GM12892 (cell line): ENCODE measurements at regions not wholly inside any gene's neighbourhood (a gene's known extent, or its start where the extent isn't known, plus 50 kb on each side); places are given as distances from the start of the nearest gene placed in this dataset.

ENCODE experiments used
- DNase-seq: peaks from one replicate; pipeline ENCODE4 v3.0.0; 2011; ENCODE audit not compliant: insufficient read length
- FAIRE-seq: peaks from 2 replicates; lab custom pipeline; 2011; peaks lifted over from hg19 to GRCh38; lab: Jason Lieb, UNC
- POLR2A ChIP-seq: IDR thresholded peaks from 2 replicates; pipeline ENCODE4 v1.6.1; 2011; ENCODE audit warnings: low read depth, low read length, control low read depth
- POLR2AphosphoS5 ChIP-seq: IDR thresholded peaks from 2 replicates; pipeline ENCODE4 v1.6.1; 2011; ENCODE audit warnings: low read depth, low read length, control low read depth
- TAF1 ChIP-seq: IDR thresholded peaks from 2 replicates; pipeline ENCODE4 v1.6.1; 2011; ENCODE audit warnings: low read depth, mild to moderate bottlenecking, control low read depth, low read length, borderline replicate concordance

DNA sequence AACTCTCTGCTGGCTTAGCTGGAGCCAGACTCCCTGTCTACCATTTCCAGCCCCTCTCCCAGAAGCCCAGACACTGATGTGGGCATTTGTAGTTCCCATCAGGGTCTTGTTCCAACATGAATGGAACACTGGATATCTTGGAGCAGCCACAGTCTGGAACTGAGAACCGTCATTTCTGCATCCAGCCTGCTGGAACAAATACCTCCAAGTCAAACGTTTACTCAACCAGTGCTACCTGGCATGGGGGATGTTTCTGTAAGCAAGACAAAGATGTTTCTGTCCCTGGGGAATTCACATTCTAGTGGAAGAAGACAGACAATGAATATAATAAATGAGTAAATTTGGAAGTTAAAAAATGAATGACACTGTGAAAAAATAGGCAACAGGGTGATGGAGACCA lies 70.8 kb upstream of the ZNF438 start:
- FAIRE-seq, result no peak
- DNase-seq, result no peak
- TF ChIP-seq TAF1 (no peak), POLR2A (no peak), POLR2AphosphoS5 (no peak)

DNA sequence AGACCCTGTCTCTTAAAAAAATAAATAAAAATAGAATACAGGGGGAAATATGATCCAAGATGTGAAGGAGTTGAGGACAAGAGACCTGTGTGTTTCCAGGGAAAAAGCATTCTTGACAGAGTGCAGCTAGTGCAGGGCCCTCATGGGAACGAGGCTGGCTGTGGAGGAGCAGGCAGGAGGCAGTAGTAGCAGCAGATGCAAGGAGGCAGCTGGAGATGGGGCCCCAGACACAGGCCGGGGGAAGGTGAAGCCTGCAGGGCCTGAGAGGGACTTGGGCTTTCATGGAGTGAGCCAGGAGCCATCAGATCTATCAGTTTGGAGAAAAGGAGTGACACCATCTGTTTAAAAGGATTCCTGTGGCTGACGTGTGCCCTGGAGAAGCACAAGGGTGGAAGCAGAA lies 71.4 kb upstream of the ZNF438 start:
- FAIRE-seq (no peak), DNase-seq (no peak)

GRCh38 chr10:31112961-31113360 lies 81.3 kb upstream of the ZNF438 start:
- no peak for TF ChIP-seq TAF1
- no peak for TF ChIP-seq POLR2AphosphoS5
- TF ChIP-seq POLR2A, result no peak
- FAIRE-seq (no peak), DNase-seq (no peak)

More for the DNA sequence above, 71.4 kb upstream of the ZNF438 start:
- TF ChIP-seq TAF1 (no peak), POLR2A (no peak), POLR2AphosphoS5 (no peak)

- TF ChIP-seq POLR2AphosphoS5 (no peak), POLR2A (no peak), TAF1 (no peak)
- DNase-seq, result no peak
- FAIRE-seq, result no peak
These were observed 84.6 kb upstream of the ZNF438 start for GRCh38 chr10:31116226-31116625.

- no peak for FAIRE-seq
- no peak for DNase-seq
These were observed 86.9 kb upstream of the ZNF438 start for GRCh38 chr10:31118556-31118955.

DNA sequence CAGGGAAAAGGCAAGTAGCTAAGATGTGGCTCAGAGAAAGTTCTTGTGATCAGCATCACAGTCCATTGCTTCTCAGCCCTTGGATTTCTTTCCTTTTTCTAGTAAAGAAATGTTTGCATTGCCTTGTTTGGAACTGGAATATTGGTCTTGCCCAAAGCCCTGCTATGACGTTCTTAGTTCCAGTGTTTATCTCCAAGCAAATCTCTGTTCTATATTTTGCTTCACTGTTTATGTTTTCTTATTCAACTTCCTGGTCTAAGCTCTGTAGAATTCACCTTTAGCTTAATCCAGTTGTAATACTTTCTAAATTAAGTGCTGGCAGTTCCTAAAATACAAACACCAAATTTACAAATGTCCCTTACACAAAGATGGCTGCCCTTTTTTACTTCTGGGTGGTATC lies 88.7 kb upstream of the ZNF438 start:
- DNase-seq, result no peak
- no peak for FAIRE-seq
- TF ChIP-seq TAF1 (no peak), POLR2A (no peak), POLR2AphosphoS5 (no peak)

More at GRCh38 chr10:31118556-31118955, 86.9 kb upstream of the ZNF438 start:
- TF ChIP-seq POLR2AphosphoS5, result no peak
- TF ChIP-seq POLR2A, result no peak
- TF ChIP-seq TAF1, result no peak

- DNase-seq (no peak), FAIRE-seq (no peak)
- no peak for TF ChIP-seq POLR2A
These were observed 89.5 kb upstream of the ZNF438 start for GRCh38 chr10:31120961-31121685.

DNA sequence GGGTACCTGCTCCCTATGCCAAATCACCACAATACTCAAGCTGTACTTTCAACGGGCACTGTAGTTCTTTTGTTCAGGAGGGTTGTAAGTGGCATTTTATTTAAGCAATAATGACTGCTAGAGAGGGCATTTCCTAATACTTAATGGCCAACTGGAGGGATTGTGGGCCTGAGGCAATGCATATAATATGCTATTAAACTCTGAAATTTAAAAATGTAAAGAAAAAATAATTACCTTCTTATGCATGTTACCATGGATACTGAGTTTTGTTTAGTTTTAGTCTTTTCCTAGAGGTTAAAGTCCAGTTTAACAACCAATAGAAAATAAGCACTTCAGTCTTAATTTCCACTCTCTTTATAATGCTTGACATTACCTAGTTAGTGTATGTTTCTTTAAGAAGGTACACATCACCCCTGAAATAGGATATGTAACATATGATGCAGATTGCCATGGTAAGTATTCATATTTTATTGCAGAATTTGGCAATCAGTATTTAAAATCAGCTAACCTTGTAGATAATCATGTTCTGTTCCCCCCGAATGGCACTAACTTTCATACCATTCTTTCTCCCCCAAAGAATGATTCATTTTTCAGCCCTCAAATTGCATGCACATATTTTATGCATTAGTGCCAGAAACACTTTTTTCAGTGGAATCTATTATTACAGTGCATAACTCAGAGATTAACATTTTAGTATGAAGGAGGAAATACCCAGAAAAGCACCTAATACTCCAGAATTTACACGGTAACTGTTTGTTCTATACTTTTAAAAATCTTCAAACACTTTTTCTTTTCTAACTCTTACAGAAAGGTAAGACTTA lies 90.3 kb upstream of the ZNF438 start:
- FAIRE-seq, result no peak
- no peak for TF ChIP-seq POLR2A
- TF ChIP-seq POLR2AphosphoS5, result no peak
- no peak for TF ChIP-seq TAF1
- DNase-seq, result no peak

- no peak for FAIRE-seq
- TF ChIP-seq POLR2A, result no peak
These were observed 92.3 kb upstream of the ZNF438 start for GRCh38 chr10:31123946-31124345.

GRCh38 chr10:31124852-31125251 lies 93.2 kb upstream of the ZNF438 start:
- FAIRE-seq, result no peak
- DNase-seq, result no peak
- TF ChIP-seq POLR2A, result no peak
- TF ChIP-seq POLR2AphosphoS5, result no peak
- no peak for TF ChIP-seq TAF1

More at GRCh38 chr10:31123946-31124345, 92.3 kb upstream of the ZNF438 start:
- no peak for DNase-seq

GRCh38 chr10:31125789-31126188 lies 94.1 kb upstream of the ZNF438 start:
- no peak for FAIRE-seq
- TF ChIP-seq POLR2AphosphoS5 (no peak), POLR2A (no peak)

GRCh38 chr10:31126593-31126992 lies 94.9 kb upstream of the ZNF438 start:
- FAIRE-seq (no peak), DNase-seq (no peak)
- TF ChIP-seq TAF1, result no peak
- no peak for TF ChIP-seq POLR2AphosphoS5
- TF ChIP-seq POLR2A, result no peak

More at GRCh38 chr10:31125789-31126188, 94.1 kb upstream of the ZNF438 start:
- DNase-seq, result no peak
